ENCODE measurements at regions not wholly inside any gene's neighbourhood (a gene's known extent, or its start where the extent isn't known, plus 50 kb on each side); places are given as distances from the start of the nearest gene placed in this dataset.

DNA sequence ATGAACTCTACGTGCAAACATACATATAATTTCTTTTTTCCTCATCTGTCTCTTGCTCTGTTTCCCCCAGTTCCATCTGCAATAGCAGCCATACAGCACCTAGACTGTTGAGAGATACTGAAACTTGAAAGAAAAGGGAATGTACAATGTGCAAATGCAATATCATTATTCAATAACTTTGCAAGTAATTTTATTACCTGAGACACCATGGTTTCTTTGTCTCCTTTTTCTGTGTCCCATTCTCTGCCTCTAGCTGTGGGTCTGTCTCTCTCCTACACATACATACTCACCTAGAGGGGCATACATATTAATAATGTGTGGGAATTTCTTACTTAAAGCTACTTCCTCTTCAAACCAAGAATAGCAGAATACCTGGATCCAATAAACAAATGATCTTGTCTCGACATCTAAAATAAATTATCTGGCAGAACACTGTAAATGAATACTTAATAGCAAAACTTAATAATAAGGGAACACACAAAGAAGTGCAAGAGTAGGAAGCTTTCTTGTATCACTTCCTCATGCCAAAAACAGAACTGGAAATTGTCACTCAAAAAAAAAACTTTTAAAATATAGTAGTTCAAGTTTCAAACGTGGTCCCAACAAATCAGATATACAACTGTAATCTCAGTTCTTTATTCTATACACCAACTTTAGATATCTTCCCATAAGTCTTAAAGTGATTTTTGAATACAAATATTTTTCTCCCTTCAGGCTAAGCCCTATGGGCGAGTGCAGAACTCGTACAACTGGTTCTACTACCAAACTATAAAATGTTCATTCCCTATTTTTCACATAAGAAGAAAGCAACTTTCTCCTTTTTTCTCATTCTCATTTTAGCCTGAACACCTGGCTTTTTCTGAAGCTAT is 194.6 kb downstream of the NRIP1 start:
- DNase-seq = no peak

DNA sequence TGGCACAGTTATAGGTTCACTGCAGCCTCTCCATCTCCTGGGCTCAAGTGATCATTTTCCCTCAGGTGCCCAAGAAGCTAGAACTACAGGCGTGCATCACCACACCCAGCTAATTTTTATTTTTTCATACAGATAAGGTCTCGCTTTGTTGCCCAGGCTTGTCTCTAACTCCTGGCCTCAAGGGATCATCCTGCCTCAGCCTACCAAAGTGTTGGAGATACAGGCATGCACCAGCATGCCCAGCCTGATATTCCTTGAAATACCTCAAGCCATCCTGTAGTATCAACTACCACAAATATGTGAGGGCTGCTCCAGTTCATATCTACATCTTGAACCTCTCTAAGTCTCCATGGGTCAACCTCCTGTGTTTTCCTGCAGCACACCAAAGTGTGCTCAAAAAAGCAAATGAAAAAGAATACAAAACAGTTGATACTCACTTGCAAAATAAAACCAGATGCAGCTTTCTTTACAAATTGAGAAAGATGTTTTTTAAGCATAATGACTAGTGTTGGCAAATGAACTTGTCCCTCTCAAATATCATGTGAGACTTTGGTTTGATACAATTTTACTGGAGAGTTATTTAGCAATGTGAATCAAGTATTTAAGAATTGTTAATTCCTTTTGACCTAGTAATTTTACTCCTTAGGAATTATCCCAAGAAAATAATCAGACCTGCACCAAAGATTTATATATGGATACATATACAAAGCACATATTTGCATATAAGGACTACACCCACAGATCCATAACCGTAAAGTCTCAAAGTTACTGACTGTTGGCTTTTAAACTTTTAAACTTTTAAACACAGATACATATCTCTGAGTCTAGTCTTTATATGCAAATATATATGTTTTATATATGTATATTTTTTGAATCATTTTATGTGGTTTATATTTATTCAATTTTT is 197.7 kb downstream of the NRIP1 start:
- DNase-seq = no peak

DNA sequence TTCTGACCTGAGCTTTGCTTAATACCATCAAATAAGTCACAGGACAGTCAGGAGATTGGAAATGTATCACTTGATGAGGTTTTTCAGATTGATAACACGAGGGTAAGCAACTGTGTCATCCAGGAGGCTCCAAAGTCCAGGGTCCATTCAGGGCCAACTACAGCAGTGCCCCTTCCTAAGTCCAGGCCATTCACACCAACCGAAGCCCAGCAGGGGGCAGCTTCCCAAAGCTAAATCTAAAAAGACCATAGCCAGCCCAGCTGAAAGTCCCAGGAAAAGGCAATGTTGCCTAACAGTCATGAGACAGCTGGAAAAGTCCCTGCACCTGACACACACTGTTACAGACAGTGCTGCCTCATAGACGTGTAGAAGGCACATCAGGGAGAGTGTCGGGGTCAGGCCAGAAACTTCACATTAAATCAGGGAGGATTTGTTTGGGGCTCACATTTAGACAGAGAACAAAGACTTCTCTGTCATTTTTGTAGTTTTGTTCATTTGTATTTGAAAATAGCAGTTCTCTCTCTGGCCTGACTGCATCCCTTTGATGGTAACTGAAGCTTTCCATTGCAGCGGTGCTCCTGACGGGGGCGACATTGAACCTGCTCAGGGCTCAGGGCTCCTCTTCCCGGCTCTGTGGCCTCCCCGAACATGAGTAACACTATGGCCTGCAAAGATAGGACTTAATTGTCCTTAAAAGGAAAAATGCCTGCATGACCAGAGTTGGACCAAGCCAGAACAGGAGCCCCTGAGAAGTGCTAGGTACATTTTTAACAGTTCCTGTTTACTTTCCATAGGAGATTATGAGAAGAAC is 200.4 kb downstream of the NRIP1 start:
- no peak for DNase-seq

- DNase-seq = no peak
Measured at GRCh38 chr21:14863745-14864210, 201.0 kb downstream of the NRIP1 start.

GRCh38 chr21:14862794-14863720 is 201.7 kb downstream of the NRIP1 start:
- DNase-seq = no peak

GRCh38 chr21:14858311-14858710 is 206.5 kb downstream of the NRIP1 start:
- no peak for DNase-seq

DNA sequence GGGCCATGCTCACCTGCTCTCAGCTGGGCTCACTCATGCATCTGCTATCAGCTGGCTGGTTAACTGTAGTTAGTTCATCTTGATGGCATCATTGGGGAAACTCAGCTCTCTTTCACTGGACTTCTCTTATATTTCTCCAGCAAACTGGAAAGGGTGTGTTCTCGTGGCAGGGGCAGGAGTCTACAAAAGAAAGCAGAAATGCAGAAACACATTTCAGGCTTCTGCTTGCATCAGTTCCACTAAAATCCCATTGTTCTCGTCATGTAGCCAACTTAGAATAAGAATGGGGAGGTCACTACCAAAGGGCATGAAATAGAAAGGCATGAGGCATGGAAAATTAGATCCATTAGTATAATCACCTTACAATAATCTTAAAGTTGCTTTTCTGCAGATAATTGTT is 207.3 kb downstream of the NRIP1 start:
- no peak for DNase-seq

DNA sequence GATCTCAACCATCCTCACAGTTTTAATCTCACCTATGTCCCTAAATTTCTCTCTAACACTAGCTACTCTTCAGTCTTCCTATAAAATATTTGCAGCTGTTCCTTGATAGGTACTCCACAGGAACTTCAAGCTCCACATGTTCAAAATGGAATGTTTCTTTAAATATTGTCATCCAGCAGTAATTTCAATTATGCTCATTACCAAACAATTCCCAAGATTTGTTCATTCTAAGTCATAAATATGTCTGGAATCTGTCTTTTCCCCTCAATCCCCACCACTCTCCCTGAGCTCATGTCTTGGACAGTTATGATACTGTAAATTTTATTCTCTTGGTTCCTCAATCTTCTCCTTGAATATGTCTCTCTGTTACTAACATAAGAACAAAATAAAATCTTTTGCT is 214.4 kb downstream of the NRIP1 start:
- no peak for DNase-seq

- DNase-seq = no peak
Measured at GRCh38 chr21:14846621-14847020, 218.2 kb downstream of the NRIP1 start.

DNA sequence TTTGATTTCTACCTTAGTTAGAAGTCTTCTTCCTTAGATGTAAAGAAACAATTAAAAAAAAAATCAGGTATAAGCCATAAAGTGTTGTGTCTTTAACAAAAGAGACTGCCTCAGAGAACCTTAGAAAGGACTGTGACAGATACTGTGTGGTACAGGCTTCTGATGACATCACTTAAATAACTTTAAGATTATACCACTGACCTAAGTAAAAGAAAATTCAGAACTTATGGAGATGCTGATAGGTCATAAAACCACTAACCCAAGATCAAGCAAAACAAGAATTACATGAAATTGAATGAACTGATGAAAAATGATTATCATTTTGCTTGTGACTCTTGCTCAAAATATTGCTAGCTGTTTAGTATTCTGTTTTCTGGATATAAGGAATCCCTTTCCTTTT is 220.8 kb downstream of the NRIP1 start:
- DNase-seq = no peak

DNA sequence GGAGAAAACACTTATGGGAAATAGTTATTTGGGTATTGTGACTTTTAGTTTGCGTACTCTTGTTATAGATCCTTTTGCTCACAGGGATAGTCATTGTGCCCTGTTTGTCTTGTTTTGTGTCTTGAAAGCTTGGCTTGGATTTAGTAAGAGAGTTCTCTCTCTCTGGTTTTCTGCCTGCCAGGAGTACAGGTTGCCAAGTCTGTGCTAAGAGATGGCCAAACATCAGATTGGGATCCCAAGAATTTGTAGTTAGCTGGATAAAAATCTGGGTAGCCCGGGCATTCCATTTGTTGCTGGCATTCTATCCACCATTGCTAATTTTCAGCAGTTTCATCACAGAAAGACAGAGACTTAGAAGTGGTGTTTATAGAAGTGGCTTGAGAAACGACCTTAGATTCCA is 222.2 kb downstream of the NRIP1 start:
- no peak for DNase-seq

- DNase-seq = no peak
Measured at GRCh38 chr21:14841511-14842472, 223.0 kb downstream of the NRIP1 start.

- no peak for DNase-seq
Measured at GRCh38 chr21:14838400-14838799, 226.4 kb downstream of the NRIP1 start.

- DNase-seq = no peak
Measured at GRCh38 chr21:14836950-14837349, 227.8 kb downstream of the NRIP1 start.

GRCh38 chr21:14833666-14834351 is 231.0 kb downstream of the NRIP1 start:
- DNase-seq = no peak

DNA sequence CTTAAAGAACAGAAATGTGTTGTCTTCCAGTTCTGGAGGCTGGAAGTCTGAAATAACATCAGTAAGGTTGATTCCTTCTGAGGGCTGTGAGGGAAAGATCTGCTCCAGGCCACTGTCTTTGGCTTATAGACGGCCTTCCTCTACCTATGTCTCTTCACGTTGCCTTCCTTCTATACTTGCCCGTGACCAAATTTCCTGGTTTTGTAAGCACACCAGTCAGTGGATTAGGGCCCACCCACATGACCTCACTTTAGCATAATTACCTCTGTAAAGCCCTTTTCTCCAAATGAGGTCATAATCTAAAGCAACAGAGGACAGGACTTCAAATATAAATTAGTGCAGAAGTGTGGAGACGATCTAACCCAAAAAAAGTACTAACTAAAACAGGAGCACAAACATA is 231.6 kb downstream of the NRIP1 start:
- DNase-seq = no peak

- no peak for DNase-seq
Measured at GRCh38 chr21:14830307-14830706, 234.5 kb downstream of the NRIP1 start.

GRCh38 chr21:14829685-14830084 is 235.1 kb downstream of the NRIP1 start:
- no peak for DNase-seq

DNA sequence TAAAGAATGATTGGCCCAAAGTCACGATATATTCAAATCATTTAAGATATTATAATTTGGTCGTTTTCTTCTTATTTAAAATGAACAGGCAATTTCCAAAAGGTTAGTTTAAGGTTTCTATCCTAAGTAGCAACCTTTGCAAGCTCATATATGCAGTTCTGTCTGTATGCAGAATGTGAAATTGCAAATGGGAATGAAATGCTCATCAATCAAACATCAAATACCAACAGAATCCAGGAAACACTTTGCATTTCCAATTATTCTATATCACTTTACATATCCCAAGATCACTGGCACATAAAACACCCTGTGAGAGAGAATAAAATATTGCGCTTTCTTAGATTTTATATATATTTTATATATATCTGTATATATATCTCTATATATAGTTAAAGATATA is 237.3 kb downstream of the NRIP1 start:
- DNase-seq = no peak

Measured in renal pelvis (tissue), 1 donor.